ENCODE measurements at regions not wholly inside any gene's neighbourhood (a gene's known extent, or its start where the extent isn't known, plus 50 kb on each side); places are given as distances from the start of the nearest gene placed in this dataset.

- no peak for TF ChIP-seq CTCF (IDR thresholded peaks at IDR 0.05)
- TF ChIP-seq POLR2A (IDR thresholded peaks at IDR 0.05), result no peak
These were observed 378.8 kb upstream of the NRSN1 start for GRCh38 chr6:23747239-23747638.

All from right lobe of liver (tissue), 4 donors.